ENCODE measurements at regions not wholly inside any gene's neighbourhood (a gene's known extent, or its start where the extent isn't known, plus 50 kb on each side); places are given as distances from the start of the nearest gene placed in this dataset.

DNA sequence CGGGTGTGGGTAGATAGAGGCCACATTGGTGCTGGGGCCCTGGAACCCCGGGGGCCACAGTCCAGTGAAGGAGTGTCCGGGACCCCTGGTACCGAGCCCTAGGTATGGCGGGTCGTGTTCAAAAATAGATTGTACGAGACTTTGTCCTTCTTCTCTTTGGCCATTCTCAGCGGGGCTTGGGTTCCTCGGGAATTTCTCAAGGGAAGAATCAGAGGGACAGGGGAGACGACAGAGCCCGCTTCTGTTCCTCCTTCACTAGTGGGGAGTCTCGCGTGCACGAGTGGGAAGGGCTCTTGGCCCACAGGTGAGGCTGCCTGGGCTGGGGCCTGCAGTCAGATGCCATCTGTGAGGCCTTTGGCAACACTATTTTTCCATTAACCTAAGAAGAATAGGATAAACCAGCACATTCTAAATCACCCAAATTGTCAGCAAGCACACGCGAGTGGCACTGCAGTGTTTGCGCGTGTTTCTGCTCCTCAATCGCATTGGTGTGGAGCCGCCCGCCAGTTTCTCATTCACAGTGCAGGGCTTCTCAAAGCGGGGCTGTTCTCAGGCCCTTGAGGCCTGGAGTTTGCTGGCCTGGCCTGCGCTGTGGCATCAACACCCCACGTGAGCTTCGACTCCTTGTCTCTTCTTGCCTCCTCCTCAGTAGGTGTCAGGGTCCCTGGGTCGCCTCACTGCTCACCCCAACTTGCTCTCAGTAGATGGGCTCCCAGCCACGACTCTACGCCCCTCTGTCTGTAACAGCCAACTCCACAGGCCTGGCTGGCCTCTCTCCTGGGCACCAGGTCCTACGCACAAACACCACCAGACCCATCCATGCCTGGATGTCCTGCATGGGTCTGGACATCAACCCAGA is 187.6 kb upstream of the SHH start:
- TF ChIP-seq, protein P1, sequence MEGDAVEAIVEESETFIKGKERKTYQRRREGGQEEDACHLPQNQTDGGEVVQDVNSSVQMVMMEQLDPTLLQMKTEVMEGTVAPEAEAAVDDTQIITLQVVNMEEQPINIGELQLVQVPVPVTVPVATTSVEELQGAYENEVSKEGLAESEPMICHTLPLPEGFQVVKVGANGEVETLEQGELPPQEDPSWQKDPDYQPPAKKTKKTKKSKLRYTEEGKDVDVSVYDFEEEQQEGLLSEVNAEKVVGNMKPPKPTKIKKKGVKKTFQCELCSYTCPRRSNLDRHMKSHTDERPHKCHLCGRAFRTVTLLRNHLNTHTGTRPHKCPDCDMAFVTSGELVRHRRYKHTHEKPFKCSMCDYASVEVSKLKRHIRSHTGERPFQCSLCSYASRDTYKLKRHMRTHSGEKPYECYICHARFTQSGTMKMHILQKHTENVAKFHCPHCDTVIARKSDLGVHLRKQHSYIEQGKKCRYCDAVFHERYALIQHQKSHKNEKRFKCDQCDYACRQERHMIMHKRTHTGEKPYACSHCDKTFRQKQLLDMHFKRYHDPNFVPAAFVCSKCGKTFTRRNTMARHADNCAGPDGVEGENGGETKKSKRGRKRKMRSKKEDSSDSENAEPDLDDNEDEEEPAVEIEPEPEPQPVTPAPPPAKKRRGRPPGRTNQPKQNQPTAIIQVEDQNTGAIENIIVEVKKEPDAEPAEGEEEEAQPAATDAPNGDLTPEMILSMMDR (conservative IDR thresholded peaks at IDR 0.05; ENCODE audit: low read depth in 2 of 2): no peak
- TF ChIP-seq, protein P2, sequence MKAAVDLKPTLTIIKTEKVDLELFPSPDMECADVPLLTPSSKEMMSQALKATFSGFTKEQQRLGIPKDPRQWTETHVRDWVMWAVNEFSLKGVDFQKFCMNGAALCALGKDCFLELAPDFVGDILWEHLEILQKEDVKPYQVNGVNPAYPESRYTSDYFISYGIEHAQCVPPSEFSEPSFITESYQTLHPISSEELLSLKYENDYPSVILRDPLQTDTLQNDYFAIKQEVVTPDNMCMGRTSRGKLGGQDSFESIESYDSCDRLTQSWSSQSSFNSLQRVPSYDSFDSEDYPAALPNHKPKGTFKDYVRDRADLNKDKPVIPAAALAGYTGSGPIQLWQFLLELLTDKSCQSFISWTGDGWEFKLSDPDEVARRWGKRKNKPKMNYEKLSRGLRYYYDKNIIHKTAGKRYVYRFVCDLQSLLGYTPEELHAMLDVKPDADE (IDR thresholded peaks at IDR 0.05): no peak
- no peak for TF ChIP-seq CREB1 (CRISPR knock-in tag; IDR thresholded peaks at IDR 0.05; ENCODE audit: low read depth)
- no peak for TF ChIP-seq POLR2AphosphoS5 (IDR thresholded peaks at IDR 0.05; ENCODE audit: low read depth)
- TF ChIP-seq EZH2 (IDR thresholded peaks at IDR 0.05; ENCODE audit: low read depth, unreplicated experiment): no peak

All from GM23338 (cell line).